Skeletal muscle satellite cell (primary cell): ENCODE measurements at regions not wholly inside any gene's neighbourhood (a gene's known extent, or its start where the extent isn't known, plus 50 kb on each side); places are given as distances from the start of the nearest gene placed in this dataset.

Source experiments
- H3K27me3 ChIP-seq: 2 replicates; pipeline ENCODE4 v1.7.0; 2013; ENCODE audit warnings: low read length; ENCODE audit not compliant: control insufficient read depth, insufficient read depth
- H3K36me3 ChIP-seq: 2 replicates; pipeline ENCODE4 v1.7.0; 2013; ENCODE audit warnings: mild to moderate bottlenecking, control low read depth, low read length; ENCODE audit not compliant: insufficient read depth
- H3K4me1 ChIP-seq: 2 replicates; pipeline ENCODE4 v1.7.0; 2013; ENCODE audit warnings: low read length; ENCODE audit not compliant: control insufficient read depth, insufficient read depth
- H3K4me2 ChIP-seq: 2 replicates; pipeline ENCODE4 v1.7.0; 2013; ENCODE audit warnings: mild to moderate bottlenecking, low read length
- H3K4me3 ChIP-seq: 2 replicates; pipeline ENCODE4 v1.7.0; 2013; ENCODE audit warnings: low read length
- H3K9ac ChIP-seq: 2 replicates; pipeline ENCODE4 v1.7.0; 2013; ENCODE audit warnings: mild to moderate bottlenecking, low read depth, low read length, moderate library complexity
- H3K9me3 ChIP-seq: replicated peaks from 2 replicates; pipeline ENCODE4 v1.7.0; 2013; ENCODE audit warnings: mild to moderate bottlenecking, control low read depth, low read length

DNA sequence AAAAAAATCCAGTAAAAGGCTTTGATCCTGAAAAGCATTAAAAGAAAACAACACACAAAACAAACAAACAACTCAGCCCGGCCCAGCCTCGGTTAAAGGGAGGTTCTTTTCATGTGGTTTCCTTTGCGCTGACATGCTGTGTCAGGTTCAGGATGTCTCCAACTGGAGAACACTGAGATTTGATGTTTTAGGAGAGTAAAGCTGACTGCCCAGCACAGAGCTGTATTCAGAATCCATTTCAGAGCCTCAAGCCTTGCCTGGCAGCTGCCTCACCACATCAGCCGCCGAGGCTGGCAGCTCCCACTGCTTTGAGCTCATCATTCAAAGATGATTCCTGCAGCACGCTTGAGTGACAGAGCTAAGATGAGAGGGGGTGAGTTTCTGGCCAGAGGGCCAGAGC, 205.8 kb upstream of the LYZL1 start:
- Histone ChIP-seq H3K9ac (no peak overlapping the region), H3K27me3 (peaks cover 43% of the 10 kb centered on the region), H3K4me3 (no peak overlapping the region), H3K4me1 (no peaks in the 10 kb centered on the region), H3K36me3 (no peaks in the 10 kb centered on the region), H3K9me3 (no peaks in the 10 kb centered on the region), H3K4me2 (no peak overlapping the region)

- H3K4me1 ChIP-seq: no peaks in the 10 kb centered on the region
- no peak overlapping the region for H3K4me3 ChIP-seq
- H3K4me2 ChIP-seq: no peak overlapping the region
- H3K9me3 ChIP-seq: no peaks in the 10 kb centered on the region
- H3K27me3 ChIP-seq: peaks cover 44% of the 10 kb centered on the region
- H3K36me3 ChIP-seq: no peaks in the 10 kb centered on the region
- no peak overlapping the region for H3K9ac ChIP-seq
Observed at GRCh38 chr10:29084681-29085307, 204.1 kb upstream of the LYZL1 start.

DNA sequence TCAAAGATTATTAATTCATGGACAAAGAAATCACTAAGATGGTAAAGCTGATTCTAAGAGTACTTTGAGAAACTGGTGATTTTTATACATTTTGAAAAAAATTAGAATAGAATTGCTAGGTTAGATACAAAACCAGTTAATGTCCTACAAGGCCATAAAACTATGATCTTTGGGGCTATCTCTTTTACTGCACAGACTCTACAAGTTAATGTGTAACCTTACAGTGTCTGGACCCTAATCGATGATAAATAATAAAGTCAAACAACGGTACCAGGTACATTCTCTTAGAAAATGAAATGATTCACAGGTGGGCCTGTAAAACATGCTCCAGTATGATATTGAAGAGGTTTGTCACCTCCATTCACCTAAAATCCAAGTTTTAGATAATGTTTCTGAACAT, 199.8 kb upstream of the LYZL1 start:
- H3K36me3 ChIP-seq: no peaks in the 10 kb centered on the region
- no peak overlapping the region for H3K9ac ChIP-seq
- no peak overlapping the region for H3K4me2 ChIP-seq
- H3K9me3 ChIP-seq: no peaks in the 10 kb centered on the region
- H3K4me3 ChIP-seq: no peak overlapping the region
- H3K27me3 ChIP-seq: peaks cover 25% of the 10 kb centered on the region
- no peaks in the 10 kb centered on the region for H3K4me1 ChIP-seq

- no peak overlapping the region for H3K9ac ChIP-seq
- H3K4me2 ChIP-seq: no peak overlapping the region
- H3K9me3 ChIP-seq: no peaks in the 10 kb centered on the region
- no peak overlapping the region for H3K4me3 ChIP-seq
- H3K27me3 ChIP-seq: peaks cover 38% of the 10 kb centered on the region
- H3K4me1 ChIP-seq: no peaks in the 10 kb centered on the region
- no peaks in the 10 kb centered on the region for H3K36me3 ChIP-seq
Observed at GRCh38 chr10:29096303-29096824, 192.5 kb upstream of the LYZL1 start.

- Histone ChIP-seq H3K9ac (no peak overlapping the region), H3K36me3 (no peaks in the 10 kb centered on the region), H3K4me1 (no peaks in the 10 kb centered on the region), H3K4me2 (no peak overlapping the region), H3K9me3 (no peaks in the 10 kb centered on the region), H3K4me3 (no peak overlapping the region), H3K27me3 (peaks cover 44% of the 10 kb centered on the region)
Observed at GRCh38 chr10:29098423-29098822, 190.4 kb upstream of the LYZL1 start.

- no peak overlapping the region for H3K4me3 ChIP-seq
- no peak overlapping the region for H3K9ac ChIP-seq
- H3K27me3 ChIP-seq: peaks cover 47% of the 10 kb centered on the region
Observed at GRCh38 chr10:29099001-29099400, 189.9 kb upstream of the LYZL1 start.

GRCh38 chr10:29099415-29099814, 189.5 kb upstream of the LYZL1 start:
- H3K27me3 ChIP-seq: peaks cover 52% of the 10 kb centered on the region

More at GRCh38 chr10:29099001-29099400, 189.9 kb upstream of the LYZL1 start:
- H3K9me3 ChIP-seq: no peaks in the 10 kb centered on the region
- H3K4me2 ChIP-seq: no peak overlapping the region
- no peaks in the 10 kb centered on the region for H3K36me3 ChIP-seq
- H3K4me1 ChIP-seq: no peaks in the 10 kb centered on the region

DNA sequence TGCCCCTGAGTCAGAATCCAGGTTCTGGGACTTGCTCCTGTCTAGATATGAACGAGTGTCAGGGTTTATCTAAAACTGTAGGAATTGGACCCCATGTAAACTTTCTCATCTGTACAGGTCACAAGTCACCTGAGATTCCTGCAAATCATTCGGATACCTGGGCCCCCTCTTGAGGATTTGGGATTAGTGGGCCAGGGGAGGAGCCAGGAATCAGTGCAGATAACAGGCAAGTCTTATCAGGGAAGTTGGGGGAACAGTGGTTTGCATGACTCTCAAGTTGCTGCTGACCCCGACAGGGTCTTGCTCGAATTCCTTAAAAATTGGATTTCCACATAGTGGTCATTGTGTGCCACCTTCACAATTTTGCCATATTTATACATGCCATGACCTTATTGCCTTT, 188.4 kb upstream of the LYZL1 start:
- Histone ChIP-seq H3K27me3 (peaks cover 51% of the 10 kb centered on the region), H3K4me3 (no peak overlapping the region), H3K9ac (no peak overlapping the region), H3K36me3 (no peaks in the 10 kb centered on the region), H3K4me2 (no peak overlapping the region), H3K4me1 (no peaks in the 10 kb centered on the region), H3K9me3 (no peaks in the 10 kb centered on the region)

More at GRCh38 chr10:29099415-29099814, 189.5 kb upstream of the LYZL1 start:
- H3K4me2 ChIP-seq: no peak overlapping the region
- H3K36me3 ChIP-seq: no peaks in the 10 kb centered on the region
- H3K9ac ChIP-seq: no peak overlapping the region
- no peaks in the 10 kb centered on the region for H3K4me1 ChIP-seq
- no peak overlapping the region for H3K4me3 ChIP-seq
- H3K9me3 ChIP-seq: no peaks in the 10 kb centered on the region

GRCh38 chr10:29102233-29102632, 186.6 kb upstream of the LYZL1 start:
- H3K4me1 ChIP-seq: no peaks in the 10 kb centered on the region
- H3K4me2 ChIP-seq: no peak overlapping the region
- H3K9me3 ChIP-seq: no peaks in the 10 kb centered on the region
- peaks cover 39% of the 10 kb centered on the region for H3K27me3 ChIP-seq
- no peaks in the 10 kb centered on the region for H3K36me3 ChIP-seq
- H3K9ac ChIP-seq: no peak overlapping the region
- H3K4me3 ChIP-seq: no peak overlapping the region

- H3K27me3 ChIP-seq: peaks cover 43% of the 10 kb centered on the region
- H3K9me3 ChIP-seq: no peaks in the 10 kb centered on the region
- H3K4me1 ChIP-seq: no peaks in the 10 kb centered on the region
- H3K4me2 ChIP-seq: no peak overlapping the region
- no peak overlapping the region for H3K9ac ChIP-seq
- no peak overlapping the region for H3K4me3 ChIP-seq
- no peaks in the 10 kb centered on the region for H3K36me3 ChIP-seq
Observed at GRCh38 chr10:29102636-29103035, 186.2 kb upstream of the LYZL1 start.

GRCh38 chr10:29104661-29105399, 184.0 kb upstream of the LYZL1 start:
- H3K4me2 ChIP-seq: no peak overlapping the region

More at GRCh38 chr10:29104661-29105399, 184.0 kb upstream of the LYZL1 start:
- no peak overlapping the region for H3K4me3 ChIP-seq
- no peaks in the 10 kb centered on the region for H3K4me1 ChIP-seq
- H3K27me3 ChIP-seq: peaks cover 42% of the 10 kb centered on the region
- no peak overlapping the region for H3K9ac ChIP-seq
- H3K36me3 ChIP-seq: no peaks in the 10 kb centered on the region
- no peaks in the 10 kb centered on the region for H3K9me3 ChIP-seq
